Heart left ventricle (tissue), 16 donors: ENCODE measurements at regions not wholly inside any gene's neighbourhood (a gene's known extent, or its start where the extent isn't known, plus 50 kb on each side); places are given as distances from the start of the nearest gene placed in this dataset.
A peak's percentile ranks its signal among the peaks of the same experiment; 100 is the strongest.

ENCODE experiments used
- ATAC-seq, 4 donors: fragments of 200-7000 bp; cut with Tn5 transposase; one replicate each; pipeline ENCODE4 v1.9.1; 2020 to 2022; ENCODE audit warnings: moderate library complexity in 4 of 4, mild to moderate bottlenecking in 3 of 4, moderate number of reproducible peaks in 1 of 4
- DNase-seq, 5 donors: peaks; one replicate each; pipeline ENCODE4 v3.0.0-alpha.2; 2020
- H3K27ac ChIP-seq, 12 donors: fragments of 200-600 bp; sonication (generic) in 4 of 12; one replicate each; pipeline versions ENCODE4 v1.5.0 to v1.8.0; 2016 to 2022; ENCODE audit warnings: mild to moderate bottlenecking in 2 of 12
- H3K27me3 ChIP-seq, 9 donors: fragments of 200-600 bp; sonication (generic) in 2 of 9; one replicate each; pipeline versions ENCODE4 v1.5.1 to v1.8.0; 2016 to 2022; ENCODE audit warnings: mild to moderate bottlenecking in 3 of 9
- H3K36me3 ChIP-seq, 9 donors: fragments of 200-600 bp; sonication (generic) in 2 of 9; one replicate each; pipeline versions ENCODE4 v1.5.0 to v1.8.0; 2018 to 2022; ENCODE audit warnings: mild to moderate bottlenecking in 2 of 9
- H3K4me1 ChIP-seq, 12 donors: fragments of 200-600 bp; sonication (generic) in 4 of 12; one replicate each; pipeline versions ENCODE4 v1.5.0 to v1.8.0; 2016 to 2022; ENCODE audit warnings: mild to moderate bottlenecking in 3 of 12
- H3K4me3 ChIP-seq, 12 donors: fragments of 200-600 bp; sonication (generic) in 4 of 12; one replicate each; pipeline versions ENCODE4 v1.5.0 to v1.8.0; 2017 to 2022; ENCODE audit warnings: mild to moderate bottlenecking in 9 of 12, moderate library complexity in 4 of 12
- H3K9me3 ChIP-seq, 12 donors: fragments of 200-600 bp; sonication (generic) in 4 of 12; one replicate each; pipeline versions ENCODE4 v1.5.0 to v1.8.0; 2016 to 2022; ENCODE audit warnings: mild to moderate bottlenecking in 1 of 12
- CTCF ChIP-seq, 12 donors: fragments of 200-600 bp; sonication (generic) in 4 of 12; IDR thresholded peaks; one replicate each; pipeline versions ENCODE4 v1.5.0 to v1.8.0; 2018 to 2022; ENCODE audit warnings: antibody characterized with exemption in 12 of 12, mild to moderate bottlenecking in 5 of 12
- POLR2A ChIP-seq, 2 donors: fragments of 450-650 bp; IDR thresholded peaks; one replicate each; pipeline ENCODE4 v1.6.1; 2017; ENCODE audit warnings: antibody characterized with exemption in 2 of 2, mild to moderate bottlenecking in 2 of 2, moderate library complexity in 2 of 2
- WGBS, 4 donors: extraction: QIAGEN DNeasy Blood & Tissue Kit in 2 of 4; methylation state at CpG; one replicate each; pipeline versions ENCODE4 v1.1.5 to v1.1.7; 2013 to 2018; 5-methylcytosine and 5-hydroxymethylcytosine counted together
- intact Hi-C, 10 donors: fragments of 100-400 bp; cut with DNase I; formaldehyde crosslinking; loops; one replicate each; pipeline versions ENCODE4 v1.11.1 to v1.14.2; 2022
- donor health status: ischemic (EF 13 %, LVEDD 7.1; RV severe dilation, severe dysfunction).
- donor health status: healthy with polysubstance abuse.
- donor health status: DM: no; HTN: yes; CAD: no.
- donor health status: DM: no; HTN: no; CAD: no.
- donor health status: ischemic (EF 25% LVEDD 6.9; RV normal size, moderate dysfunction).
- donor health status: ischemic (EF 25% LVEDD 5.7; RV mildly dilated, moderate dysfunction).
- donor health status: healthy.
- donor health status: DM: yes; HTN: yes; CAD: no.
- donor health status: ischemic (EF 35%, LVEDD 5.7; RV mildly dilated, moderate dysfunction).
- donor health status: nonischemic (EF 11% LVEDD 7.7; RV severe dilation, severe dysfunction).
- donor health status: DM: yes; HTN: yes; CAD: no.
- donor health status: PGD.
- donor health status: ischemic (EF 29% LVEDD 5.4; RV normal size, mild dysfunction).
- donor health status: nonischemic (EF 23%, LVEDD 6.1; RV moderate dilation, normal function).

GRCh38 chr2:49843314-49843713 is 689.0 kb upstream of the FSHR start:
- no peaks in the 10 kb centered on the region for H3K27me3 ChIP-seq
- intact Hi-C loops, result no loop called here
- TF ChIP-seq CTCF (IDR thresholded peaks at IDR 0.05) (no peak), POLR2A (IDR thresholded peaks at IDR 0.05) (no peak)
- peaks cover 0 to 13% (median 2%) of the 10 kb centered on the region in 12 donors for H3K9me3 ChIP-seq
- H3K36me3 ChIP-seq, result no peaks in the 10 kb centered on the region
- no peak overlapping the region for H3K4me3 ChIP-seq
- DNase-seq (no peak), ATAC-seq (no peak)
- no peaks in the 10 kb centered on the region for H3K4me1 ChIP-seq
- no peak overlapping the region for H3K27ac ChIP-seq
- 71 to 86% (median 83%) methylated on average over 2 of the region's 2 CpGs for WGBS, 4 donors

GRCh38 chr2:49840428-49840975 is 686.2 kb upstream of the FSHR start:
- no peak for DNase-seq
- no peak for ATAC-seq
- Histone ChIP-seq H3K4me3 (no peak overlapping the region), H3K27me3 (no peaks in the 10 kb centered on the region), H3K4me1 (peaks cover 0 to 5% (median 0%) of the 10 kb centered on the region in 12 donors), H3K27ac (no peak overlapping the region), H3K9me3 (peaks cover 0 to 13% (median 2%) of the 10 kb centered on the region in 12 donors), H3K36me3 (no peaks in the 10 kb centered on the region)
- TF ChIP-seq POLR2A (IDR thresholded peaks at IDR 0.05) (no peak), CTCF (IDR thresholded peaks at IDR 0.05) (no peak)
- 54 to 66% (median 57%) methylated on average over 5 of the region's 5 CpGs for WGBS, 4 donors
- intact Hi-C loops, result no loop called here

- peaks cover 0 to 5% (median 0%) of the 10 kb centered on the region in 12 donors for H3K4me1 ChIP-seq
- H3K4me3 ChIP-seq, result no peak overlapping the region
- H3K9me3 ChIP-seq, result peaks cover 0 to 13% (median 2%) of the 10 kb centered on the region in 12 donors
- intact Hi-C loops, result no loop called here
- 70 to 82% (median 77%) methylated on average over 5 of the region's 5 CpGs for WGBS, 4 donors
- no peaks in the 10 kb centered on the region for H3K27me3 ChIP-seq
- ATAC-seq (no peak), DNase-seq (no peak)
- TF ChIP-seq CTCF (IDR thresholded peaks at IDR 0.05) (no peak), POLR2A (IDR thresholded peaks at IDR 0.05) (no peak)
- H3K27ac ChIP-seq, result no peak overlapping the region
- no peaks in the 10 kb centered on the region for H3K36me3 ChIP-seq
Measured at GRCh38 chr2:49839818-49840217, 685.5 kb upstream of the FSHR start.

- intact Hi-C loops, result no loop called here
- no peak for ATAC-seq
Measured at GRCh38 chr2:49837561-49838293, 683.4 kb upstream of the FSHR start.

More at GRCh38 chr2:49837561-49838293, 683.4 kb upstream of the FSHR start:
- DNase-seq, result no peak
- no peak overlapping the region for H3K4me3 ChIP-seq
- peaks cover 0 to 5% (median 0%) of the 10 kb centered on the region in 12 donors for H3K4me1 ChIP-seq
- WGBS, 4 donors, result 13 to 17% (median 14%) methylated on average over 7 of the region's 7 CpGs
- peak overlapping the region in 1 of 12 donors; percentile 50 for H3K27ac ChIP-seq
- peaks cover 0 to 1% (median 0%) of the 10 kb centered on the region in 12 donors for H3K9me3 ChIP-seq
- TF ChIP-seq CTCF (IDR thresholded peaks at IDR 0.05) (no peak), POLR2A (IDR thresholded peaks at IDR 0.05) (no peak)
- no peaks in the 10 kb centered on the region for H3K27me3 ChIP-seq
- H3K36me3 ChIP-seq, result no peaks in the 10 kb centered on the region
